ENCODE measurements at regions not wholly inside any gene's neighbourhood (a gene's known extent, or its start where the extent isn't known, plus 50 kb on each side); places are given as distances from the start of the nearest gene placed in this dataset.

- no peak for DNase-seq (ENCODE audit: low read depth in 2 of 2)
Measured at GRCh38 chr14:101357038-101357437, 204.3 kb upstream of the DIO3 start.

GRCh38 chr14:101357559-101358319 lies 203.6 kb upstream of the DIO3 start:
- DNase-seq (ENCODE audit: low read depth in 2 of 2) = no peak

GRCh38 chr14:101358320-101359125 lies 202.8 kb upstream of the DIO3 start:
- no peak for DNase-seq (ENCODE audit: low read depth in 2 of 2)

- DNase-seq (ENCODE audit: low read depth in 2 of 2) = no peak
Measured at GRCh38 chr14:101359221-101360053, 201.9 kb upstream of the DIO3 start.

GRCh38 chr14:101360054-101360911 lies 201.0 kb upstream of the DIO3 start:
- DNase-seq (ENCODE audit: low read depth in 2 of 2) = no peak

- no peak for DNase-seq (ENCODE audit: low read depth in 2 of 2)
Measured at GRCh38 chr14:101361044-101361443, 200.3 kb upstream of the DIO3 start.

GRCh38 chr14:101361451-101362433 lies 199.6 kb upstream of the DIO3 start:
- DNase-seq (ENCODE audit: low read depth in 2 of 2) = no peak

GRCh38 chr14:101362529-101363260 lies 198.6 kb upstream of the DIO3 start:
- no peak for DNase-seq (ENCODE audit: low read depth in 2 of 2)

GRCh38 chr14:101363261-101363555 lies 198.1 kb upstream of the DIO3 start:
- DNase-seq (ENCODE audit: low read depth in 2 of 2) = no peak

- no peak for DNase-seq (ENCODE audit: low read depth in 2 of 2)
Measured at GRCh38 chr14:101363880-101364391, 197.4 kb upstream of the DIO3 start.

- DNase-seq (ENCODE audit: low read depth in 2 of 2) = no peak
Measured at GRCh38 chr14:101364503-101365328, 196.6 kb upstream of the DIO3 start.

- DNase-seq (ENCODE audit: low read depth in 2 of 2) = no peak
Measured at GRCh38 chr14:101365329-101366158, 195.8 kb upstream of the DIO3 start.

- no peak for DNase-seq (ENCODE audit: low read depth in 2 of 2)
Measured at GRCh38 chr14:101367421-101368261, 193.7 kb upstream of the DIO3 start.

GRCh38 chr14:101368629-101369028 lies 192.7 kb upstream of the DIO3 start:
- no peak for DNase-seq (ENCODE audit: low read depth in 2 of 2)

- no peak for DNase-seq (ENCODE audit: low read depth in 2 of 2)
Measured at GRCh38 chr14:101369194-101369915, 191.9 kb upstream of the DIO3 start.

All from stimulated activated CD8-positive, alpha-beta memory T cell treated with anti-CD3 and anti-CD28 coated beads, Interleukin-15, amount 100 ng/mL, for 4 hours (primary cell).